ENCODE measurements at regions not wholly inside any gene's neighbourhood (a gene's known extent, or its start where the extent isn't known, plus 50 kb on each side); places are given as distances from the start of the nearest gene placed in this dataset.
"Not testable (repeated sequence)": the region's sequence is repeated elsewhere in the genome, so short reads cannot be mapped to it uniquely, and the experiment has no call there.

GRCh38 chr16:51272420-51272819 is 121.3 kb upstream of the SALL1 start:
- DNase-seq: no peak

GRCh38 chr16:51271156-51271701 is 120.2 kb upstream of the SALL1 start:
- no peak for DNase-seq

- DNase-seq: no peak
Measured at GRCh38 chr16:51268237-51268636, 117.2 kb upstream of the SALL1 start.

GRCh38 chr16:51267681-51268080 is 116.6 kb upstream of the SALL1 start:
- DNase-seq: no peak

GRCh38 chr16:51262428-51262827 is 111.4 kb upstream of the SALL1 start:
- no peak for DNase-seq

GRCh38 chr16:51261919-51262318 is 110.8 kb upstream of the SALL1 start:
- DNase-seq: no peak

GRCh38 chr16:51255349-51255972 is 104.4 kb upstream of the SALL1 start:
- DNase-seq: no peak

- DNase-seq: not testable (repeated sequence)
Measured at GRCh38 chr16:51254390-51254789, 103.3 kb upstream of the SALL1 start.

- DNase-seq: no peak
Measured at GRCh38 chr16:51248217-51248616, 97.1 kb upstream of the SALL1 start.

- no peak for DNase-seq
Measured at GRCh38 chr16:51245658-51245995, 94.6 kb upstream of the SALL1 start.

- no peak for DNase-seq
Measured at GRCh38 chr16:51244887-51245657, 94.0 kb upstream of the SALL1 start.

- no peak for DNase-seq
Measured at GRCh38 chr16:51243936-51244436, 92.9 kb upstream of the SALL1 start.

GRCh38 chr16:51242296-51242994 is 91.4 kb upstream of the SALL1 start:
- no peak for DNase-seq

GRCh38 chr16:51239196-51239595 is 88.1 kb upstream of the SALL1 start:
- DNase-seq: no peak

- DNase-seq: no peak
Measured at GRCh38 chr16:51237861-51238378, 86.8 kb upstream of the SALL1 start.

GRCh38 chr16:51237207-51237606 is 86.1 kb upstream of the SALL1 start:
- DNase-seq: no peak

GRCh38 chr16:51236583-51236982 is 85.5 kb upstream of the SALL1 start:
- DNase-seq: no peak

GRCh38 chr16:51231702-51232101 is 80.6 kb upstream of the SALL1 start:
- DNase-seq: no peak

- not testable (repeated sequence) for DNase-seq
Measured at GRCh38 chr16:51230035-51230434, 79.0 kb upstream of the SALL1 start.

- DNase-seq: no peak
Measured at GRCh38 chr16:51228097-51228659, 77.1 kb upstream of the SALL1 start.

- DNase-seq: no peak
Measured at GRCh38 chr16:51225878-51226277, 74.8 kb upstream of the SALL1 start.

GRCh38 chr16:51224317-51224716 is 73.2 kb upstream of the SALL1 start:
- DNase-seq: no peak

- DNase-seq: no peak
Measured at GRCh38 chr16:51222016-51222415, 70.9 kb upstream of the SALL1 start.

Data from stimulated activated CD4-positive, alpha-beta T cell treated with anti-CD3 and anti-CD28 coated beads, Interleukin-12 subunit alpha, Interleukin-12 subunit beta, amount 100 ng/mL, for 4 hours (primary cell).